Lower leg skin (tissue), 3 donors: ENCODE measurements at regions not wholly inside any gene's neighbourhood (a gene's known extent, or its start where the extent isn't known, plus 50 kb on each side); places are given as distances from the start of the nearest gene placed in this dataset.

Source experiments
- POLR2A ChIP-seq, 2 donors: fragments of 450-650 bp; IDR thresholded peaks; one replicate each; pipeline ENCODE4 v1.6.1; 2016 to 2017; ENCODE audit warnings: antibody characterized with exemption in 2 of 2, mild to moderate bottlenecking in 1 of 2, moderate library complexity in 1 of 2
- TF ChIP-seq, protein P1 (sequence below), 3 donors: fragments of 450-650 bp; IDR thresholded peaks; one replicate each; pipeline ENCODE4 v1.5.1; 2016; ENCODE audit warnings: antibody characterized with exemption in 3 of 3, mild to moderate bottlenecking in 3 of 3, moderate library complexity in 2 of 3

DNA sequence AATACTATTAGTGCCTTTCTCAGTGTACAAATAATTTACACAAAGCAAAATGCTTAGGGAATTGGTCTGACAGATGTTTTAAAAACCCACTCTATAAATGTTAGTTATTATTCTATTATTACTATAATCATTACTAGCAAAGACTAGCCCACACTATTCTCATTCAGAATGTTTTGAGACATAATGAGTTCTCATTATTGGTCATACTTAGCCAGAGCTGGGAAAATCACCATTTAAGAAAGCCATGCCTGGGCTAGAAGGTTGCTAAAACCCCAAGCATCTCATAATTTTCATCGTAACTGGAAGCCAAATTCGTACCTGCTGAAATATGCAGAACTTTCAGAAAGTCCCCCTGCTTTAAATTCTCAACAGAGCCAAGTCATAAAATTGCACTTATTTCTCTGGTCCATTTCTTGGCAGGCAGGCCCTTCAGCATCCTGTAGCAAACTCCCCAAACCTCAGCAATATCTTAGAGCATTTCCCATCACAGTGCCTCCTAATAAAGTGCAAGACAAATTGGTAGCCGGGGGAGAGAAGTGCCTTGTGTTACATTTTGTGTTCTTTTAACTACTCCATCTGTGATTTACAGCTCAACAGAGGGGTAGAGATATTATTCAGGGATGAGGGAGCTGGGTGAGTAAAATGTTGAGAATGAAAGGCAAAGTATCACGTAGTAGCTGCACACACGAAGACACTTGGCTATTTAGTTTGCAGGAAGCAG is 79.8 kb upstream of the ADAMTS18 start:
- TF ChIP-seq, protein P1, sequence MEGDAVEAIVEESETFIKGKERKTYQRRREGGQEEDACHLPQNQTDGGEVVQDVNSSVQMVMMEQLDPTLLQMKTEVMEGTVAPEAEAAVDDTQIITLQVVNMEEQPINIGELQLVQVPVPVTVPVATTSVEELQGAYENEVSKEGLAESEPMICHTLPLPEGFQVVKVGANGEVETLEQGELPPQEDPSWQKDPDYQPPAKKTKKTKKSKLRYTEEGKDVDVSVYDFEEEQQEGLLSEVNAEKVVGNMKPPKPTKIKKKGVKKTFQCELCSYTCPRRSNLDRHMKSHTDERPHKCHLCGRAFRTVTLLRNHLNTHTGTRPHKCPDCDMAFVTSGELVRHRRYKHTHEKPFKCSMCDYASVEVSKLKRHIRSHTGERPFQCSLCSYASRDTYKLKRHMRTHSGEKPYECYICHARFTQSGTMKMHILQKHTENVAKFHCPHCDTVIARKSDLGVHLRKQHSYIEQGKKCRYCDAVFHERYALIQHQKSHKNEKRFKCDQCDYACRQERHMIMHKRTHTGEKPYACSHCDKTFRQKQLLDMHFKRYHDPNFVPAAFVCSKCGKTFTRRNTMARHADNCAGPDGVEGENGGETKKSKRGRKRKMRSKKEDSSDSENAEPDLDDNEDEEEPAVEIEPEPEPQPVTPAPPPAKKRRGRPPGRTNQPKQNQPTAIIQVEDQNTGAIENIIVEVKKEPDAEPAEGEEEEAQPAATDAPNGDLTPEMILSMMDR (IDR thresholded peaks at IDR 0.05): no peak
- no peak for TF ChIP-seq POLR2A (IDR thresholded peaks at IDR 0.05)
